DMS153 treated with DMSO at 0.1 percent for 48 hours (cell line): ENCODE measurements at regions not wholly inside any gene's neighbourhood (a gene's known extent, or its start where the extent isn't known, plus 50 kb on each side); places are given as distances from the start of the nearest gene placed in this dataset.
"Not testable (repeated sequence)": the region's sequence is repeated elsewhere in the genome, so short reads cannot be mapped to it uniquely, and the experiment has no call there.

Source experiments
- DNase-seq: peaks from one replicate; lab custom pipeline; 2025; ENCODE audit not compliant: unreplicated experiment; lab: John Stamatoyannopoulos, UW

DNA sequence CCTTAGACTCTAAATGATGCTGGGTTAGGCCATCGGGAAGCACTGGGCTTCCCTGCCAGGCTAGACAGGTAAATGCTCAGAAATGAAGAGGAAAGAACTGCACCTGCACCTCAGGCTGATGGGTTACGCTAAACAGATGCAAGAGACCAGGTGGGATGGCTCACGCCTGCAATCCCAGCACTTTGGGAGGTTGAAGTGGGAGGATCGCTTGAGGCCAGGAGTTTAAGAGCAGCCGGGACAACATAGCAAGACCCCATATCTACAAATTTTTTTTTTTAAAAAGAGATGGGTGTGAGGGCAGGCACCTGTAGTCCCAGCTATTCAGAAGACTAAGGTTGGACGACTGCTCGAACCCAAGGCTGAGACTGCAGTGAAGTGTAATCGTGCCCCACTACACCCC, 634.7 kb downstream of the UQCRFS1 start:
- no peak for DNase-seq

DNA sequence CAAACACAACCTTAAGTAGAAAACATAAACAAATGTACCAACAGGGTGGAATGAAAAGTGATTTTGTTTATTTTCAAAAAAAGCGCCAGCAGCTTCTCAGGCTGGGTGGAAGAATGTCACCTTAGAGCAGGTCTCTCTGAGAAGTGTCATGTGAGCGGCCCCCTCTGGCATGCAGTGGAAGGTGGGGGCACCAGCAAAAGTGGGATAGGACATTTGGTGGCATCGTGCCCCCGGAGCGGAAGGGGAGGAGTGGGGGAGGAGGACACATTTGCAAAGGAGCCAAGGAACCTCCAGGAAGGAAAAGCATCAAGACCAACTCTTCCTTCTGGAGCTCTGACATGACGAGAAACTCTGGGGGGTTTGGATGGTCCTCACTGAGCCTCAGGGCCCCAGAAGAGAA, 635.3 kb downstream of the UQCRFS1 start:
- DNase-seq, result no peak

DNA sequence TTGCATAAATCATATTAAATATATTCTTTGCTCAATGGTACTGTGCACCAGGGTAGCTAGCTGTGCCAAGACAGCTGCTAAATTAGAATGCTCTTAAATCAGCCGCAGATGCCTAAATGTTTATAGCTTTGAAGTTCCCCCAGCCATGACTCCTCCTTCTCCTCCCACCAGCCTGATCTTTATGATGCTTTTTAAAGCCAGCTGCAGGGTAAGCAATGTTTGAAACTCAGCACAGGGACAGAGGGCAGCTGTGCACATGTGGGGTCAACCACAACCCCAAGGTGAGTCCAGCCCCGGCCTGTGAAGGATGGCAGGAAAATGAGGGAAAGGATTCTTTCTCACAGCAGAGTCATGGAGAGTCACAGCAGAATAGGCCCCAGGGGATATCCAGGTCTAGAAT, 635.7 kb downstream of the UQCRFS1 start:
- no peak for DNase-seq

DNA sequence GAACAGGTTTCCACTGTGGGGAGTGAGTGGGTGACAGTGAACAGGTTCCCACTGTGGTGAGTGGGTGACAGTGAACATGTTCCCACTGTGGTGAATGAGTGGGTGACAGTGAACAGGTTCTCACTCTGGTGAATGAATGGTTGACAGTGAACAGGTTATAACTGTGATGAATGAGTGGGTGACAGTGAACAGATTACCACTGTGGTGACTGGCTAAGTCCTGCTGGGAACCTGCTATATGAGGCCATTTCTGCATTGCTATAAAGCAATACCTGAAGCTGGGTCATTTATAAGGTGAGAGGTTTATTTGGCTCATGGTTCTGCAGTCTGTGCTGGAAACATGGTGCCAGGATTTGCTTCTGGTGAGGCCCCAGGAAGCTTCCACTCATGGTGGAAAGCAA, 637.1 kb downstream of the UQCRFS1 start:
- no peak for DNase-seq

DNA sequence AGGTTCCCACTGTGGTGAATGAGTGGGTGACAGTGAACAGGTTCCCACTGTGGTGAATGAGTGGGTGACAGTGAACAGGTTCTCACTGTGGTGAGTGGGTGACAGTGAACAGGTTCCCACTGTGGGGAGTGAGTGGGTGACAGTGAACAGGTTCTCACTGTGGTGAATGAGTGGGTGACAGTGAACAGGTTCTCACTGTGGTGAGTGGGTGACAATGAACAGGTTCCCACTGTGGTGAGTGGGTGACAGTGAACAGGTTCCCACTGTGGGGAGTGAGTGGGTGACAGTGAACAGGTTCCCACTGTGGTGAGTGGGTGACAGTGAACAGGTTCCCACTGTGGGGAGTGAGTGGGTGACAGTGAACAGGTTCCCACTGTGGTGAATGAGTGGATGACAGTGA, 637.6 kb downstream of the UQCRFS1 start:
- DNase-seq, result not testable (repeated sequence)

DNA sequence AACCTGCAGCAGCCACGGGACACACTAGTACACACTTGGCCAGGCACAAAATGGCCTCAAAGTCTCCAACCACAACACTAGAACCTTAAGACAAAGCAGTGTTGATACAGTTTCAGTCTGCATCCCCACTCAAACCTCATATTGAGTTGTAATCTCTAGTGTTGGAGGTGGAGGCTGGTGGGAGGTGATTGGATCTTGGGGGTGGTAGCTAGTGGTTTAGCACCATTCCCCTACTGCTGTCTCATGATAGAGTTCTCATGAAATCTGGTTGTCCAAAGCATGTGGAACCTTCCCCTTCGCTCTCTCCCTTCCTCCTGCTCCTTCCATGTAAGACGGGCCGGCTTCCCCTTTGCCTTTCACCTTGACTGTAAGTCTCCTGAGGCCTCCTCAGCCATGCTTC, 638.7 kb downstream of the UQCRFS1 start:
- no peak for DNase-seq

DNA sequence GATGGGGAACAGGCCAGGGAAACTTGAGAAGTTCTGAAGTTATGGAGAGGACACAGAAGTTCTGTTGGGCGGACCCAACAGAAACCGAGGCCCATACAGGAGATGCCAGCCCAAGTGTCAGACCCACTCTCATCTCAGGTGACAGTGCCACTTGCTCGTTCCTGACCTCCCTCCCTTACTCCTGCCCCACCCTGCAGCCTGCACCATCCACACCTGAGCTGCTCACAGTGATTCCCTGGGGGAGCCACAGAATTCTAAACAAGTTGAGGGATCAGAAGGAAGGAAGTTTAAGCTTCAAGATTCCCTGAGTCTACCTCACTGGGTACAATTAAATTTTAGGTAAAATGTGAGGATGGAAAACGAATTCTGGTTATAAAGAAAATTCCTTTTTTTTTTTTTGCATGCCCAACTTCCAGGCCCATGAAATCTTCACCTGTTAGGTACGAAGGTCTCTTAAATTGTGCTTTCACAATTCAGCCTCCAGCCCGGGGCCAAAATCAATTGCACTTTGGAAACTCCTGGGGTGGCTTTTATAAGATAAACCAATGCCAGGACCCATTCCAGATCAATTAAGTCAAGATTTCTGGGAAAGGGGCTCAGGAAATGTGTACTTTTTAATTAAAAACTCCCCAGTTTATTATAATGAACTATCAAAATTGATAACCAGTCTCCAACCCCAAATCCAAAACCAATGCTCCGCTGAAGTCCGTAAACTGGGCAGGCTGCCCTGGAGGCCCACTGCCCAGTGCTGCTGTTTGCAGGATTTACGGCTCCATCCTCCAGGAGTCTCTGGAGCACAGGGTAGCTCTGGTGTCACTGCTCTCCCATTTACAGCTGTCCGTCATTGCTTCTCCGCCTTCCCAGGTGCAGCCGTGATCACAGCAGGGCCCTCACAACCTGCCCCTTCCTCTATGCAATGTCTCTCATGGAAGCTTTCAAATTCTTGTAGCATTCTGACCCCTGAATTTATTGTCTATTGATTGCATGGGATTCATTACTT, 643.5 kb downstream of the UQCRFS1 start:
- DNase-seq, result no peak

DNA sequence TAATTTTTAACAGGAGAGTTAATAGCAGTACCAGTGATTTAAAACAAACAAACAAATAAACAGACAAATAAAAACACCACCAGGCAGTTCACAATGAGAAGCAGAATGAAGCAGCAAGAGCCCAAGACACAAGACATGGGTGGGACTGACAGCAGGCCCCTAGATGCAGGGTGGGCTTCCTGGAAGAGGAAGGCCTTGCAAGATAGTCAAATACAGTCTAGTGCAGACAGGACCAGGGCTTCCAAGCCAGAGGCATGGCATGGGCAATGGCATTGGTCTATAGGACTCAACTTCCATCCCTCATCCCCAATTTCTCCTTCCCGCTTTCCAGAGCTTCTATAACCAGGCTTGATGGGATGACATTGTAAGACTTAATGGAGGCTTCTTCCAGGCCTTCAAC, 645.1 kb downstream of the UQCRFS1 start:
- DNase-seq, result no peak

DNA sequence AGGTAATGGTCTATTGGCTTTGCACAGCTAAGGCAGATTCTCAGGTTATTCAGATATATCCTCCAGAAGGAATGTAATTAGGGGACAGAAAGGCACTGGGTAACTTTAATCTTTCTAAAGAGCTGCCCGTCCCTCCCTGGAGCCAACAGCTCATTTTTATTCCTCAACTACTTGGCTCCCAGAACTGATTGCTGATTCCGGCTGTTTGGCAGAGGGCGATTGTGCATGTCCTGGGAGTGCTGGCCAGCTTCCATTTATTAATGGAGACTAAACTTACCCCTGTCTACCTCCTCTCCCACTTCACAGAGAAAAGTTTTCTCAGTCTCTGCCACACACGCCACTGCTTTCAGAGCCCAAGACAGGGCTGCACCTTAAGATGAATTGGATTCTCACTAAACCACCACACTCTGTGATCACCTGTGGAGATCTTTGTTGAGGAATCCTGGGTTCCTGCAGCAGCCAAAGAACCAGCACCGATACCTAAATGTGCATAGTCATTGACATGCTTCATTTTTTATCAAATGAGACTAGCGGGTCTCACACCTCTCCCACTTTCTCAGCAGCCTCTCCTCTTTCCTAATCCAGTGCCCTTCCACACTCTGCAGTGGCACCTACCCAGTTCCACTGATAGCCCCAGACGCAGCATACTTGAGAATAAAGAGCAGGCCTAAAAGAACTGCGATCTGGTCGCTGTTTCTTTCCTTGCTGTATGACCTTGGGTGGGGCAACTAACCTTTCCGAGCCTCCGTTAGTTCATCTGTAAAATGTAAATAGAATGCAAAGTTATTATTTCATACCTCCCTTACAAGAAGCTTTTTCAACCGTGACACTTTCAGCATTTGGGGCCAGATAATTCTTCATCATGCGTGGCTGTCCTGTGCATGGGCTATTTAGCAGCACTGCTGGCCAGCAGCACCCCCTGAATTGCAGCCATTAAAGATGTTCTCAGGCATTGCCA, 648.7 kb downstream of the UQCRFS1 start:
- no peak for DNase-seq

DNA sequence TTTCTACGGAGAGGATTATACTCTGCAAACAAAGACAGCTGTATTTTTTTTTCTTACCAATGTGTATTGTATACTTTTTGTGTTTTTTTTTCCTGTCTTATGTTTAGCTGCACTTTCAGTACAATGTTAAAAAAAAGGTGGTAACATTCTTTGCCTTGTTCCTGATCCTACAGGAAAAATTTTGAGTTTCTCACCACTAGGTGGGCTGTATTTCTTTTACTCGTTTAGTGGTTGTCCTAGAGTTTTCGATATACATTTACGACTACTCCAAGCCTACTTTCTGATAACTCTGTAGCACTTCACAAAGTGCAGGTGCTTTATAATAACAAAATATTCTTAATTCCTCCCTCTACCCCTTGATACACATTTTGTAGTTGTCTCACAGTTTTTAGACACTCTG, 652.2 kb downstream of the UQCRFS1 start:
- DNase-seq, result no peak

DNA sequence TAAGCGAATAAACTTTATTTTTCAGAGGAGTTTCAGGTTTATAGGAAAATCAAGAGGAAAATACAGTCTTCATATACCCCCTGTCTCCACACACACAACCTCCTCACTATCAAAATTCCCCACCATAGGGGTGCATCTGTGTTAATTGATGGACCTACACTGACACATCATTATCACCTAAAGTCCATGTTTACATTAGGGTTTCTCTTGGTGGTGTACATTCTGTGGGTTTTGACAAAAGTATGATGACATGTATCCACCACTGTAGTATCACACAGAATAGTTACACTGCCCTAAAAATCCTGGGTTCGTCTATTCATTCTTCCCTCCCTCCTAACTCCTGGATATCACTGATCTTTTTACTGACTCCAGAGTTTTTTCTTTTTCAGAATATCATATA, 654.2 kb downstream of the UQCRFS1 start:
- DNase-seq, result no peak

DNA sequence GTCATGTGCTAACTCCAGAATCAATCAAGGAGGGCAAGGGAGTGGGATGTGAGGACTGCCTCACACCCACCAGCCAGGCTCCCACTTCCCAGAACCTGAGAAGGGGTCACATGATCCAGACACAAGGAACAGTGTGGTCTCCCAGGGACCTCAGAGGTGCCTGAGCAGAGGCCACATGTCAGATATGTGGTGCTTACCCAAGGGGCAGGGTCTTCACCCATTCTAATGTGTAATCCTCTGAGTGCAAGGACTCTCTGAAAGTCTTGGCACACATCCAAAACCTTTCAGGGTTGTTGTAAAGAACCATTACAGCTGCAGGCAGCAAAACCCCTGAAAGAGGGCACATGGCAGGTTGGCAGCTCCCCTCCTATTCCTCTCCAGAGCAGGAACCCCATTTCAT, 656.6 kb downstream of the UQCRFS1 start:
- DNase-seq, result peak; percentile 11

DNA sequence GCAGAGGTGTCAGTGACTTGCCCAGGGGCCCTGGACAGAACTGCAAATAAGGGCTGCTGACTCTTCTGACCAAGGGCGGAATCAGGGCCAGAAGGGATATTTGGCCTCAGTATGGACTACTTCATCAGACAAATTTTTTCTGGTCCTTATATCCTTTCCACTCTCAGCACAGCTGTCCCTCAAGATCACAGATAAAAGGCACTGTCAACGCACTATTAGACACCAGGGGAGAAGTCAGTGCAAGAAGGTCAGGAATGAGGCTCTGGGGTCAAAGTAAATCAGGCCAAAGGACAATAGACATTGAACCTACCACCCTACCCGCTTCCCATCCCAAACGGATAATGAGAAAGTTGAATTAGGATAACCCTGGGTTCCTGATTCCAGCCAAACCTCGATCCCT, 657.6 kb downstream of the UQCRFS1 start:
- DNase-seq, result no peak

DNA sequence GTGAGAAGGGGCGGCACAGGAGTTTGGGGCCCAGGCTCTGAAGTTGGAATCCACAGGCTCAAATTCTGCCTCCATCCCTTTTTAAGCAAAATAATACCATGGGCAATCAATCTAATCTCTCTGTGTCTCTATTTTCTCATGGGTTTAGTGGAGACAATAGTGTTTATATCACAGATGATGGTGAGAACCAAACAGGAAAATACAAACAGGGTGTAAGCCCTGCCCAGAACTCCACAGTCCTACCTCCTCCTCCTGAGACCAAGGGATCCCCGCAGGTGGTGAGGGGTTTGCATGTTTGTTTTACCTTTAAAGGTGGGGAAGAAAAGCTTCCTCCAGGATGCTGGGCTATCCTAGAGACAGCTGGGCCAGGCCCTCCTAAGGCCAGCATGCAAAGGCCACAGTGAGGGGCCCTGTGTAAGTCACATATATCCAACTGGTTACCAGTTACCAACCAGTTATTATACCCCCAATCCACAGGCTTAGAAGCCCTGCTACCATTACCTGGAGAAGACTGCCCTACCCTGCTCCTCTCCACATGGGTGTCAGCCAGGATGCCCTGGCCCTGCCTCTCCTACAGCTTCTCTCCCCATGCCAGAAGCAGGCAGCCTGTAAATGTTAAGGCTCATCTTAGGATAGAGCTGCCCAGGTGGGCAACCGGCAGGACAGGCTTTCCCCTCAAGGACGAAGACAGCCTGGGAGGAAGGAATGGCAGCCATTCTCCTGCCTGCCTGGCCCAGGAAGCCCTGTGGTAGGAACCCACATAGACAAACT, 658.4 kb downstream of the UQCRFS1 start:
- DNase-seq, result no peak

DNA sequence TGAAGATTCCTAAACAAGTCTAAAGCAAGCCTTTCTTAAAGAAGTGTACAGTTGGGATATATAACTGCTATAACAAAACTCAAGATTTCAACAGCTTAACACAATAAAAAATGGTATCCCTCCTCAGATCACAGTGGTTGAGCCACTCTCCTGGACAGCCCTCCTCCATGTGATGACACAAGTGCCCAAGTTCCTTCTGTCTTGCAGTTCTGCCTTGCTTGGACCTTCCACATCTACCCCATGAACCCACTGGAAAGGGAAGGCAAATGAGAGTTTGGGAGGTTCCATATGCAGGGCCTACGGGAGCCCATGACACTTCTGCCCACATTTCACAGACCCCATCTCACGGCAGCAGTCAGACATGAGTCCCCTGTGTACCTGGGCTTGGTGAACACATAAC, 659.2 kb downstream of the UQCRFS1 start:
- no peak for DNase-seq

DNA sequence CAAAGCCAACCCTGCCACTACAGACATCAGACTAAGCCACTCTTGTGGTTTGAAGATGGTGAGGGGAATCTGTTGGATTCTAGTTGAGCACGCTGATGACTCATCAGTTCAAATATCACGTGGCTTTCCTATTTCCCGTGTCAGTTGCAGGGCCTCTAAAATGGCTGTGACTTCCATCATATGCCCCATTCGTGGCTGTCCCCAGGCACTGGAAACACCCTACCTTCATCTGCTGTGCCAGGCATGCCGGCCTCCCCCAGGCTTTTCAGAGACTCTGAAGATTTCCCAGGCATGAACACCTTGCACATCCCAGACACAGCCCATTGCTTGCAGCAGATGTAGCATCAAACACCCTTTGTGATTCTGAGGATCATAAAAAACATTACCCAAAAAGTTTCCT, 659.9 kb downstream of the UQCRFS1 start:
- DNase-seq, result no peak

DNA sequence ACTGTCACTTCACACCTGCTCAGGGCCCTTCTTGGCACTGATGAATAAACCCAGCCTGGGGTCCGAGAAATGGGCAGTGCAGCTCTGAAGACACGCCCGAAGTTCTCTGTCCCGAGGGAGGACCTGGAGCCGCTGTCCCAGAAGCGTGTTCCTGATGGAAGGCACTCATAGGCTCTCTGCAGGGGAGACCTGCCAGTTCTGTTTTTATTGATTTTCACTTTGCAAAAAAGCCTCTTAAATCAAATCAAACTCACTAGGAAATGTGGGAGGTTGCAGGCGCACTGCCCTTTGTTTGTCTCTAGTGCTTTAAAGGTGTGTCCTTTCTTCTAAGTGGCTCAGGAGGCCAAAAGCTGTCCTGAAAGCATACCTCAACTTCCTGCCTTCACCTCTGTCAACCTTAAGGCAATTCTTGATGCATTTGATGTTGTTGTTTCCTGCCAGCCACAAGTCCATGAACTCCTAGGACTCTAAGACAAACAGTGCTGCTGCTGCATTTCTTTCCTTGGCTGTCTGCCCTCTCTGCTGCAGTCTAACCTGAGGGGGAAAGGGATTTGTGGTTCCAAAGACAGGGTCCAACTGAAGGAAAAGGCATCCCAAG, 663.2 kb downstream of the UQCRFS1 start:
- no peak for DNase-seq

DNA sequence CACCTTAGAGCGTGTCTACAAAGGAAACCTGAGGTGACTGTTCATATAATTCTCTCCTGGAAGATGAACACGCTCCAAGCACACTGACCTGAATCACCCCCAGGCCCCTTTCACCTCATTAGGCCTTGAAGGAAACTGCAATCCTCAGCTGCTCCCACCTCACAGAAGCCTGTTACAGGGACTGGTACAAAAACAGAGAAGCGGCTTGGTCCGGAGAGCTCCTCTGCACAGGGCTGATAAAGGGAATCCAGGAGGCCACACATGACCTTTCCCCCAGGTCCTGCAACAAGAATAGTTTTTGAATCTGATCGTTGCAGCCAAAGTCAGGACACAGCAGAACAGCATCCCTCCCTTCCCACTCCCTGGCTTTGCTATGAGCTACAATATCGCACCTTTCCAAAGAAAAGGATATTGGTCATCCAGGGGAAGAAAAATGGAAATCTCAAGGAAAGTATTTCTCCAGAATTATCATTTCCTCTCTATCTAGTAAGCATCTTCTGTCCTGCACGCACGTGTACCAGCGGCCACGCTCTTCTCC, 666.7 kb downstream of the UQCRFS1 start:
- no peak for DNase-seq

DNA sequence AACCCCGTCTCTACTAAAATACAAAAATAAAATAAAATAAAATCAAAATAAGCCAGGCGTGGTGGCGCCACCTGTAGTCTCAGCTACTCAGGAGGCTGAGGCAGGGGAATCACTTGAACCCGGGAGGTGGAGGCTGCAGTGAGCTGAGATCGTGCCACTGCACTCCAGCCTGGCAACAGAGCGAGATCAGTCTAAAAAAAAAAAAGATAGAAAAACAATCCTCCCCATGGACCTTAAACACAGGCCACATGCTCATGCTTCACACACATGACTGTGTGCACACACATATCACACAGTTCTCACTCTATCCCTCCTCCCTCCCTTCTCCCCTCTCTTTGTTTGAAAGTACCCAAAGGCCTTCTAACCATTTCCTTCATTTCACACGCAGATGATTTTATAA, 667.6 kb downstream of the UQCRFS1 start:
- DNase-seq, result not testable (repeated sequence)
